Mammary epithelial cell (primary cell): ENCODE measurements at regions not wholly inside any gene's neighbourhood (a gene's known extent, or its start where the extent isn't known, plus 50 kb on each side); places are given as distances from the start of the nearest gene placed in this dataset.
A peak's percentile ranks its signal among the peaks of the same experiment; 100 is the strongest.

Experiments
- CTCF ChIP-seq, 2 donors: IDR thresholded peaks in 1 of 2; conservative IDR thresholded peaks in 1 of 2; 2 replicates each; pipeline ENCODE4 v1.5.1; 2011 to 2012; ENCODE audit warnings: inconsistent platforms in 2 of 2, low read length in 2 of 2, mild to moderate bottlenecking in 2 of 2, control low read depth in 1 of 2, low read depth in 1 of 2; ENCODE audit not compliant: insufficient read depth in 1 of 2; ENCODE audit errors: extremely low read depth in 1 of 2
- EZH2 ChIP-seq: IDR thresholded peaks from 2 replicates; pipeline ENCODE4 v1.6.1; 2012; ENCODE audit warnings: low read length, inconsistent platforms, borderline replicate concordance

- TF ChIP-seq CTCF (conservative IDR thresholded peaks at IDR 0.05 in 1 of 2, IDR thresholded peaks at IDR 0.05 in 1 of 2; ENCODE audit: extremely low read depth in 1 of 2, insufficient read depth in 1 of 2, low read depth in 1 of 2, low read length in 2 of 2), result peak; percentile 55 to 67
- TF ChIP-seq EZH2, result no peak
Observed at GRCh38 chrX:75603833-75604232, 81.0 kb upstream of the ZDHHC15 start.
